ENCODE measurements at regions not wholly inside any gene's neighbourhood (a gene's known extent, or its start where the extent isn't known, plus 50 kb on each side); places are given as distances from the start of the nearest gene placed in this dataset.

DNA sequence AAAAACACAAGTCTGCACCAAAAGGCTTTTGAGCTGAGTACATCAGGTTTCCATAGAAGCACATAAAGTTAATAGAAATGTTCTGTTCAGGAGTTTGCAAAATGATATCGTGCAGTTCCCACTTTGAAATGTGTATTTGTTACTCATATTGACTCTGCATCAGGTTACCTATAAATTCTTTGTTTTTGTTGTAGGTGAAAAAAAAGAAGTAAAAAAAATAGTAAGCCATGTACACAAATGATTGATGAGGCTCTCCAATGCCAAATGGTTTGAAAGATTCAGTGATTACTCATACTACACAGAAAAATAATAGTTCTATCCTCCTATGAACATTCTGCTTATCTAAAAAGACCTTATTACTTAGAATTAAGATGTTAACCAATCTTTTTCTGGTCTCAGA, 287.3 kb upstream of the MME start:
- peaks cover 0 to 30% (median 9%) of the 10 kb centered on the region in 10 experiments; a peak in 14 of 20 replicates for H3K4me1 ChIP-seq
- no peaks in the 10 kb centered on the region for H3K27me3 ChIP-seq
- no peak overlapping the region for H3K9ac ChIP-seq
- H3K4me3 ChIP-seq, result no peak overlapping the region
- H3K36me3 ChIP-seq, result no peaks in the 10 kb centered on the region
- H3K27ac ChIP-seq, result no peak overlapping the region
- H3K4me2 ChIP-seq, result no peak overlapping the region
- no peak for TF ChIP-seq Cebpa-rat (IDR thresholded peaks at IDR 0.05)
- no peaks in the 10 kb centered on the region for H4K20me1 ChIP-seq
- H3K9me3 ChIP-seq (replicated peaks in 1 of 11), result no peaks in the 10 kb centered on the region

DNA sequence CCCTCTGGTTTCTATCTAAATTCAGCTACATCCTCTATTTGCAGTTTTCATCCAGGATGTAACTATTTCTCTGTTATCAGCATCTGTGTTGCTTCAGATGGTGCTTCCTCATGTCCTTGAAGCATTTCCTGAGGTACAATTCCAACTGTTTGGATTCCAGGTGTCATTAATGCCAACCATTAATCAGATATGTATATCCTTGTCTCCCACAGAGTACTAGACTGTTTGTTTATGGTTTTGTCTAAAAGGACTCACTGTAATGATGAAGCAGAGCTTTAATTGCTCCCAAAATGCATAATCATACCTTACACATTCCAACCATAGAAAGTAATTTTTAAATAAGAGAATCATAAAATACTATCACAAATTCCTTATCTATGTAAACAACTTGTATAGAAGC, 288.5 kb upstream of the MME start:
- TF ChIP-seq Cebpa-rat (IDR thresholded peaks at IDR 0.05), result no peak
- no peak overlapping the region for H3K27ac ChIP-seq
- no peak overlapping the region for H3K4me3 ChIP-seq
- no peaks in the 10 kb centered on the region for H3K27me3 ChIP-seq
- H3K4me1 ChIP-seq, result peaks cover 0 to 30% (median 9%) of the 10 kb centered on the region in 10 experiments; a peak in 14 of 20 replicates
- peak overlapping the region in 4 of 11 experiments; percentile 10 to 50 (median 22); a peak in 4 of 22 replicates for H3K4me2 ChIP-seq
- no peaks in the 10 kb centered on the region for H3K36me3 ChIP-seq
- H3K9ac ChIP-seq, result no peak overlapping the region
- no peaks in the 10 kb centered on the region for H4K20me1 ChIP-seq
- H3K9me3 ChIP-seq (replicated peaks in 1 of 11), result no peaks in the 10 kb centered on the region

DNA sequence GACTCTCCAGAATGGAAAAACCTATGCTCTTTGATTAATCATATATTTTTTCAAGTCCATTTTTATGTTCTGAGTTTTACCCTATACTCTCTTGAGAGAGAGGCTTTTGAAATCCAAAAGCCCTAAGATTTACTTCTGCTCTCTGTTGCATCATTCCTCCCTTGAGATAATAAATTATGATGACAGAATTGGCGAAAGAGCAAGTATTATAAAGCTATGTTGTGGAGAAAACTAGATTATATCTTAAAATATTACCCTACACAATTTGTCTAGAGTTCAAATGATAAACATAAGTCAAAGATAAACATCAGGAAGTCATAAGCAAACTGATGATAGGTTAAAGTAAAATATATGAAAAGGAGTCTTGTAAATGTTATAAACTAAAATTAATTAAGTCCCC, 293.4 kb upstream of the MME start:
- no peak for TF ChIP-seq Cebpa-rat (IDR thresholded peaks at IDR 0.05)
- Histone ChIP-seq H3K36me3 (no peaks in the 10 kb centered on the region), H3K4me2 (no peak overlapping the region), H3K4me3 (no peak overlapping the region), H3K9me3 (replicated peaks in 1 of 11) (no peaks in the 10 kb centered on the region), H3K9ac (no peak overlapping the region), H4K20me1 (no peaks in the 10 kb centered on the region), H3K27ac (no peak overlapping the region), H3K4me1 (peaks cover 0 to 34% (median 5%) of the 10 kb centered on the region in 10 experiments; a peak in 10 of 20 replicates), H3K27me3 (no peaks in the 10 kb centered on the region)

DNA sequence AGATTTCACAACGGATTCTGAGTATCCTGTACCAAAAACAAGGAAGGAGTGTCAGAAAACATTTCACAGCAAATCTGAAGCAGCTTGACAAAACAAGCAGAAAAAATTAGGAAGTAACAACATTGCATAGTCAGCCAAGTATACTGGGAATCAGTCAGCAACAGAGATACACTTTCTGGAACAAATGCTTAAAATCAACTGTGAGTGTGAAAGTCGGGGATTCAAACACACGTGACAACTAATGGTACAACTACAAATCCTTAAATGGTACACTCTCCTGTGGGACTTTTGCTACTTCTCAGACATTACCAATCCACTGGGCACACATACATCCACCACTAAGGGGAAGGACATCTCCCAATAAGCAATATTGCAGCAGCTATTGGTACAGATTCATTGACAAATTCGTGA, 296.6 kb upstream of the MME start:
- Histone ChIP-seq H3K4me2 (peak overlapping the region in 3 of 11 experiments; percentile 34 to 79 (median 72); a peak in 6 of 22 replicates), H3K4me1 (peaks cover 0 to 31% (median 0%) of the 10 kb centered on the region in 10 experiments; a peak in 5 of 20 replicates), H3K4me3 (no peak overlapping the region), H4K20me1 (no peaks in the 10 kb centered on the region), H3K9me3 (replicated peaks in 1 of 11) (no peaks in the 10 kb centered on the region), H3K27me3 (no peaks in the 10 kb centered on the region), H3K27ac (peak overlapping the region in 4 of 11 experiments; percentile 6 to 66 (median 60); a peak in 4 of 22 replicates), H3K36me3 (no peaks in the 10 kb centered on the region), H3K9ac (peak overlapping the region in 2 of 11 experiments; percentile 14 to 28; a peak in 2 of 22 replicates)
- TF ChIP-seq Cebpa-rat (IDR thresholded peaks at IDR 0.05), result no peak

DNA sequence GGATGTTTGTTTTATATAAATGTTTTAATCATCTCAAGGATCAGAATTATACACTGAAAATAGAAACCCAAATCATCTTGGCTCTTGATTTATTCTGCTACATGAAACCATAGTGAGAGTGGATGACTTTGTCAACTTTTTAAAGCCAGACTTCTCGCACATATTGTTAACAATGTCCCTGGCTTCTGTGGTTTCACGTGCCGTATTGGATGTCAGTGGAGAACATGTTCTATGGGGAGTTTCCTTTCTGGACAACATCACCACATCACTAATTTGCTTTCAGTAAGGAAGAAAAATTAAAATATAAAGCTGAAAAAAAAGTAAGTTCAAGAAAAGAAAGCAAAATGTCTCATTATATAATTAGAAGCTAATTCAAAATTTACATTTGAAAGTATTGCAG, 297.1 kb upstream of the MME start:
- Histone ChIP-seq H3K9me3 (replicated peaks in 1 of 11) (no peaks in the 10 kb centered on the region), H3K9ac (peak overlapping the region in 2 of 11 experiments; percentile 23 to 28; a peak in 2 of 22 replicates), H3K27me3 (no peaks in the 10 kb centered on the region), H3K4me3 (no peak overlapping the region), H3K4me2 (peak overlapping the region in 2 of 11 experiments; percentile 72 to 79; a peak in 5 of 22 replicates), H3K27ac (peak overlapping the region in 4 of 11 experiments; percentile 6 to 66 (median 60); a peak in 4 of 22 replicates), H3K4me1 (peaks cover 0 to 31% (median 0%) of the 10 kb centered on the region in 10 experiments; a peak in 5 of 20 replicates), H4K20me1 (no peaks in the 10 kb centered on the region), H3K36me3 (no peaks in the 10 kb centered on the region)
- no peak for TF ChIP-seq Cebpa-rat (IDR thresholded peaks at IDR 0.05)

DNA sequence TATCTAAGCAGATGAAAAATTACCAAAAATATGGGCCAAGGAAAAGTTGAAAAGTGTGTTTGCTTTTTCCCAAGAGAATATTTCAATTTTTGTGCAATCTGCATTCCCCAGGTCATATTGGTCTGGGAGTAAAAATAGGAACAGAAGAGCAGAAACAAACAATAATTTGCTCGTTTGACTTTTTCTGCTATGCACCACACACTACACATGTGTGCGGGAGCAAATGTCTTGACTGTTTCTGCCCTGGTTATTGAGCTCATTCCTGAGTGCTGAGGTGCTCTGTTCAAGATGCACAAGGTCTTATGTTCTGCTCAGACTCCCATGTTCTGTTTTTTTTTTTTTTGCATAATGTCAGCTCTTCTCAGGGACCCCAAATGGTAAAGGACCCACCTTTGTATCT, 298.0 kb upstream of the MME start:
- Histone ChIP-seq H3K4me2 (peak overlapping the region in 2 of 11 experiments; percentile 72 to 79; a peak in 3 of 22 replicates), H3K4me3 (no peak overlapping the region), H3K36me3 (no peaks in the 10 kb centered on the region), H3K27me3 (no peaks in the 10 kb centered on the region), H3K9me3 (replicated peaks in 1 of 11) (no peaks in the 10 kb centered on the region), H3K9ac (no peak overlapping the region), H3K27ac (peak overlapping the region in 1 of 11 experiments; percentile 55; a peak in 2 of 22 replicates), H3K4me1 (peaks cover 0 to 31% (median 0%) of the 10 kb centered on the region in 10 experiments; a peak in 5 of 20 replicates), H4K20me1 (no peaks in the 10 kb centered on the region)
- no peak for TF ChIP-seq Cebpa-rat (IDR thresholded peaks at IDR 0.05)

DNA sequence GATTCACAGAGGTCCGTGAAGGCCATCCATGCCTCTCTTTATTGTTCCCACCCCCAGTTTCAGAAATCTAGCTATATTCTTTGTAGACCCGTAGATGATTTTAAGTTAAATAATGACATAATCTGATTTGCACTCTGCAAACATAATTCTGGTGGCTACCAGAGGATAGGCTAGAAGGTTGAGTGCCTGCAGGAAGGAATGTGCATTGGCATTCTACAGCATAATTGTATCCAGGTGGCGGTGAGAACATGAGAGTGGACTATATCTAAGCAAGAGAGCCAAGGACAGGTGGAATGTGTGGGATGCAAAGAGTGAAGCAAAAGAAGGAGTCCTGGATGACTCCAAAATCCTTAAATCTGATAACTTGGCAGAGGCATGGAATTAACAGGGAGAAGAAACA, 298.5 kb upstream of the MME start:
- peaks cover 0 to 31% (median 0%) of the 10 kb centered on the region in 10 experiments; a peak in 5 of 20 replicates for H3K4me1 ChIP-seq
- no peaks in the 10 kb centered on the region for H3K9me3 ChIP-seq (replicated peaks in 1 of 11)
- H3K4me2 ChIP-seq, result peak overlapping the region in 1 of 11 experiments; percentile 79; a peak in 1 of 22 replicates
- no peaks in the 10 kb centered on the region for H3K27me3 ChIP-seq
- H3K4me3 ChIP-seq, result no peak overlapping the region
- no peaks in the 10 kb centered on the region for H4K20me1 ChIP-seq
- no peaks in the 10 kb centered on the region for H3K36me3 ChIP-seq
- H3K27ac ChIP-seq, result no peak overlapping the region
- no peak overlapping the region for H3K9ac ChIP-seq
- no peak for TF ChIP-seq Cebpa-rat (IDR thresholded peaks at IDR 0.05)

DNA sequence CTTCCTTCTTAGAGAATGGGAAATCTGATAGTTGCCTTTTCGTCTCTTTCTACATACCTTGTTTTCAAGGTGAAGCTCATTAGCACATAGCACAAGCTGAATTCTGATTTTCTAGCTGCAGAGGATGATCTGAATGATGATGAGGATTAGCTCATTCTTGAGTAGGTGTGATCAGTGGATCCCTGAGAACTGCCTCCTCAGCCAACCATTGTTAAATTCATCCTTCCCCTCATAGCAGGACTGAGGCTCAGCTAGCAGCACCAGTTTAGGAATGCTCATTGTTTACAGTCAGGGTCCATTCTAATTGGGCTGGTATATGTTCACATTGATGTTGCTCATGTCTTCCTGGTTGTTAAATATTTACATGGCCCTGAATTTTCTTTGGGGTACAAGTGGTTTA, 299.9 kb upstream of the MME start:
- H3K27ac ChIP-seq, result no peak overlapping the region
- H3K4me2 ChIP-seq, result no peak overlapping the region
- no peaks in the 10 kb centered on the region for H4K20me1 ChIP-seq
- TF ChIP-seq Cebpa-rat (IDR thresholded peaks at IDR 0.05), result no peak
- no peaks in the 10 kb centered on the region for H3K27me3 ChIP-seq
- no peaks in the 10 kb centered on the region for H3K36me3 ChIP-seq
- no peaks in the 10 kb centered on the region for H3K9me3 ChIP-seq (replicated peaks in 1 of 11)
- H3K4me1 ChIP-seq, result peaks cover 0 to 31% (median 0%) of the 10 kb centered on the region in 10 experiments; a peak in 5 of 20 replicates
- no peak overlapping the region for H3K4me3 ChIP-seq
- H3K9ac ChIP-seq, result no peak overlapping the region

DNA sequence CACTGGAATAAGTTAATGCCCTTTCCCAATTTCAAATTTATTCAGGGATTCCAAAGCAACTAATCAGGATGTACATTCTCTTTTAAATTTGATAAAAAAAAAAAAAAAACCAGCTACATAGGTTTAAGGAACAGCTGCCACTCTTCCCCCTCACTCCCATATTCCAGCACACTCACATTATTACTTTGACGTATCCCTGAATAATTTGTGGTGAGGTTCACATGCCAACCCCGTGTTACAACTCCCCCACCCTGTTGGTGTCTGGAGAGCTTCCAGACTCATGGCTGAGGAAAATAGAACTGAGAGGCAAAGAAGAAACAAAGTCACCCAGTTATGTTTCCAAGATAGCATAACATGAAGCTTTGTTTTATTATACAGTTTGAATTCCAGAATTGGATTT, 300.5 kb upstream of the MME start:
- Histone ChIP-seq H3K9ac (no peak overlapping the region), H3K4me3 (no peak overlapping the region), H3K36me3 (no peaks in the 10 kb centered on the region), H4K20me1 (no peaks in the 10 kb centered on the region), H3K4me1 (peaks cover 0 to 30% (median 0%) of the 10 kb centered on the region in 10 experiments; a peak in 5 of 20 replicates), H3K27ac (no peak overlapping the region), H3K4me2 (no peak overlapping the region; a peak in 1 of 22 replicates), H3K27me3 (no peaks in the 10 kb centered on the region), H3K9me3 (replicated peaks in 1 of 11) (no peaks in the 10 kb centered on the region)
- TF ChIP-seq Cebpa-rat (IDR thresholded peaks at IDR 0.05), result no peak

DNA sequence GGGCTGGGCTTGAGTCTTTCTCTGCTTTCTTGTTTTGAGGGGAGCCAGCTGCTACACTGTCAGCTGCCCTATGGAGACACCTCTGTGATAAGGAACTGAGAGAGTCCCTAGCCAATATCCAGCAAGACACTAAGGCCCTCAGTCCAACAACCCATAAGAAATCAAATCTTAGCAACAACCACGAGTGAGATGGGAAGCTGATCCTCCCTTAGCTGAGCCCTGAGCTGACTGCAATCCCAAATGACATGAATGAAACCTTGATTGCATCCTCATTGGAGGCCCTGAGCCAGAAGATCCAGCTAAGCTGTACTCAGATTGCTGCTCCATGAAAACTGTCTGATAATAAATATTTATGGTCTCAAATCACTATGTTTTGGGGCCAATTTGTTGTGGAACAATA, 302.1 kb upstream of the MME start:
- Histone ChIP-seq H3K36me3 (no peaks in the 10 kb centered on the region), H3K27me3 (no peaks in the 10 kb centered on the region), H3K4me3 (no peak overlapping the region), H3K9ac (no peak overlapping the region), H3K4me1 (peaks cover 0 to 17% (median 0%) of the 10 kb centered on the region in 10 experiments; a peak in 5 of 20 replicates), H3K27ac (no peak overlapping the region), H3K4me2 (no peak overlapping the region), H4K20me1 (no peaks in the 10 kb centered on the region), H3K9me3 (replicated peaks in 1 of 11) (peaks cover 0 to under 1% (median 0%) of the 10 kb centered on the region in 11 experiments; a peak in 1 of 22 replicates)
- TF ChIP-seq Cebpa-rat (IDR thresholded peaks at IDR 0.05), result no peak

Data from BLaER1 treated with 17β-estradiol and CSF1 and Interleukin-3, amounts not matched to agents 10 nM and 100 nM (cell line).